GM12874 (cell line): ENCODE measurements at regions not wholly inside any gene's neighbourhood (a gene's known extent, or its start where the extent isn't known, plus 50 kb on each side); places are given as distances from the start of the nearest gene placed in this dataset.

Source experiments
- TF ChIP-seq, protein P1 (sequence below): IDR thresholded peaks from 2 replicates; pipeline ENCODE4 v1.5.1; 2011; ENCODE audit warnings: low read depth, mild to moderate bottlenecking, control low read depth, low read length, moderate library complexity; ENCODE audit not compliant: insufficient read depth

DNA sequence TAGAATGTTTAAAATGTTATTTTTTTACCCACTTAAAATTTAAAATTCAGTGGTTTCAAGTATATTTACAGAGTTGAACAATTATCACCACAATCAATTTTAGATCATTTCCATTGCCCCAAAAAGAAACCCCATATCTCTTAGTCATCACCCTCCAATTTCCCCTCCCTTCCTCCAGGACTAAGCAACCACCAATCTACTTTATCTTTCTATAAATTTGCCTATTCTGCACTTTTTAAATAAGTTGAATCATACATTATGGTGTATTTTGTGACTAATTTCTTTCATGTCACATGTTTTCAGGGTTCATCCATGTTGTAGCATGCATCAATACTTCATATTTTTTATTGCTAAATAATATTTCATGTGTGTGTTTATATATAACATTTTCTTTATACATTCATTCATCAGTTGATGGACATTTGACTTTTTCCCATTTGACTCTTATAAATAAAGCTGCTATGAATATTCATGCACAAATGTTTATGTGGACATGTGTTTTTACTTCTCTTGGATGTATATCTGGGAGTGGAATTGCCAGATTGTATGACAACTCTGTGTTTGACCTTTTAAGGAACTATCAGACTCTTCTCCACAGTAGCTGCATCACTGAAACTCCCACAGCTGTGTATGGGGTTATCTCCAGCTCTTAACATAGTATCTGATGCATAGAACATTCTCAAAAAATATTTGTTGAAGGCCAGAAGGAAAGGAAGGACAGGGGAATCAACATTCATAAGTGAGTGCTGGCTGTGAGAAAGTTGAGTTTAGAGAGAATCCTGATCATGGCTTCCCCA is 107.8 kb upstream of the OXGR1 start:
- TF ChIP-seq, protein P1, sequence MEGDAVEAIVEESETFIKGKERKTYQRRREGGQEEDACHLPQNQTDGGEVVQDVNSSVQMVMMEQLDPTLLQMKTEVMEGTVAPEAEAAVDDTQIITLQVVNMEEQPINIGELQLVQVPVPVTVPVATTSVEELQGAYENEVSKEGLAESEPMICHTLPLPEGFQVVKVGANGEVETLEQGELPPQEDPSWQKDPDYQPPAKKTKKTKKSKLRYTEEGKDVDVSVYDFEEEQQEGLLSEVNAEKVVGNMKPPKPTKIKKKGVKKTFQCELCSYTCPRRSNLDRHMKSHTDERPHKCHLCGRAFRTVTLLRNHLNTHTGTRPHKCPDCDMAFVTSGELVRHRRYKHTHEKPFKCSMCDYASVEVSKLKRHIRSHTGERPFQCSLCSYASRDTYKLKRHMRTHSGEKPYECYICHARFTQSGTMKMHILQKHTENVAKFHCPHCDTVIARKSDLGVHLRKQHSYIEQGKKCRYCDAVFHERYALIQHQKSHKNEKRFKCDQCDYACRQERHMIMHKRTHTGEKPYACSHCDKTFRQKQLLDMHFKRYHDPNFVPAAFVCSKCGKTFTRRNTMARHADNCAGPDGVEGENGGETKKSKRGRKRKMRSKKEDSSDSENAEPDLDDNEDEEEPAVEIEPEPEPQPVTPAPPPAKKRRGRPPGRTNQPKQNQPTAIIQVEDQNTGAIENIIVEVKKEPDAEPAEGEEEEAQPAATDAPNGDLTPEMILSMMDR = no peak

DNA sequence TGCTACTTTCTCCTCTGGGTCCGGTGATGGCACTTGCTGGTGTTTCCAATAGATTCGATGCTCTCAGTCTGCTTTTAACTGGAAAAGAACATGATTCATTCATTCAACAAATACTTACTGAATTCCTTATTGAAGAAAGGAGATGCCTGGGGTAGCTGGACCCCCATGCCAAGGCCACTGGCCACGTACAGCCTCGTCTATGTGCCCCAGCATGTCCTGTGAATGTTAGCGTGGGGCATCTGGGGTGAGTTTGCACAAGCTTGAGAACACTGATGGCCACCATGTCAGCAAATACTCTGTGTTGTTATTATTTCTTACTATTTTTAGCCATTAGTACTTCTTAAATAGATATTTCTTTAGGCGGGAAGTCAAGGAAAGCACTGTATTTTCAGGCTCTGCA is 112.0 kb upstream of the OXGR1 start:
- TF ChIP-seq, protein P1 = no peak

DNA sequence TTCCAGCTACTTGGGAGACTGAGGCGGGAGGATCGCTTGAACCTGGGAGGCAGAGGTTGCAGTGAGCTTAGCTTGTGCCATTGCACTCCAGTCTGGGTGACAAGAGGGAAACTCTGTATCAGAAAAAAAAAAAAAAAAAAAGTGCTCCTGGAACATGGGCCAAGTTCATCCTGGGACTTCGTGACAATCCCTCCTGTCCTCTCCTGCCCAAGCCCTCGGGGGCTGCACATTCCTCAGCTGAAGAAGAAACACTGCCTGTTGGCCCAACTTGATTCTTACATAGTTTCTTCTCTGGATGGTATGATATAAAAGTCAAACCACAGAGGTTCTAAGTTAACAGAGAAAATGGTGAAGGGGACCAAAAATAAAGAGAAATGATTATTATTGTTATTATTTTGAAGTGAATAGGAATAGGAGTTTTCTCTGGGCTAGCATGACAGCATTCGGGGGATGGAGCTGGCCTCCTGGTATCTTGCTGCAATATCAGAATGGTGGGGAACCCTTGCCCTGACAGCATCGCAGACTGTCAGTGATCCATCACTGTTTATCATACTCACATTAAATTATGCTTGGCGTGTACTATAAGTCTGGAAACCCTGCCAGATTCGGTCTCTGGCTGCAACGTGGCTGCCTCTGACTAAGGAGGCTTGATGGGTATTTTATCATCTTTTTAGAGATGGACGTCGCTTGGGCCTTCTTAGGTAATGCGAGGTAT is 113.7 kb upstream of the OXGR1 start:
- TF ChIP-seq, protein P1 = no peak

DNA sequence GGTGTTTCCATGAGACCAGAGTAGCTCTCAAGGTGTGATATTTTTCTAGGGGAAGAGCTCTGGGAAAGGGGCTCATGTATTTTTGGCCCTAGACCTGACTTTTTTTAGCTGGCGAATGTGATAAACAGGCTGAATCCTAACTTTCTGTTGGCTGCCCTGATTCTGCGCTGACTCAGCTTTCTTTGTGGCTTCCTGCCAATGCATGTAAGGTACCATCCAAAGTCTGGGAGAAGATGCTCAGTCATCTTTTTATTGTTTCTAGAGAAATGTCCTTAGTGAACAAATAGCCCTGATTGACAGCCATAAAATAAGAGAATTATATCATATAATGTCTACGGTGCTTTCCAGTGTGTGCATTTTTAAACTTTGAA is 113.6 kb upstream of the MBNL2 start:
- TF ChIP-seq, protein P1 = no peak

DNA sequence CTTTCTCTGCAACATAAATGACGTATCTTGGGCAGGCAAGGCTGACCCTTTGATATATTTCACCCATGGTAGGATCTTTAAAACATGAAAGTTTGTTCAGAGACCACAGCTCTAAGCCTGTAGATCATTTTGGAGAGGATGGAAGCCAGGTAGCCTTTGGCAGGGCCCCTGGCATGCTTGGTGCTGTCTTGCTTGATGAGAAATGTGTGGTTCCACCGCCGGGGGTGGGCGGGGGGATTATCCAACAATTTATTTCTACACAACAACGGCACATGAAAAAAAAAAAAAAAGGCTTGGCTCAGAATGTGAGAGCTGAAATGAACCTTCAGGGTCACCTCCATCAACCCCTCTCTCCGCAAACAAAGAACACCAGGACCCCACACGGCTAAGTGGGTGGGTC is 112.9 kb upstream of the MBNL2 start:
- TF ChIP-seq, protein P1 = no peak

DNA sequence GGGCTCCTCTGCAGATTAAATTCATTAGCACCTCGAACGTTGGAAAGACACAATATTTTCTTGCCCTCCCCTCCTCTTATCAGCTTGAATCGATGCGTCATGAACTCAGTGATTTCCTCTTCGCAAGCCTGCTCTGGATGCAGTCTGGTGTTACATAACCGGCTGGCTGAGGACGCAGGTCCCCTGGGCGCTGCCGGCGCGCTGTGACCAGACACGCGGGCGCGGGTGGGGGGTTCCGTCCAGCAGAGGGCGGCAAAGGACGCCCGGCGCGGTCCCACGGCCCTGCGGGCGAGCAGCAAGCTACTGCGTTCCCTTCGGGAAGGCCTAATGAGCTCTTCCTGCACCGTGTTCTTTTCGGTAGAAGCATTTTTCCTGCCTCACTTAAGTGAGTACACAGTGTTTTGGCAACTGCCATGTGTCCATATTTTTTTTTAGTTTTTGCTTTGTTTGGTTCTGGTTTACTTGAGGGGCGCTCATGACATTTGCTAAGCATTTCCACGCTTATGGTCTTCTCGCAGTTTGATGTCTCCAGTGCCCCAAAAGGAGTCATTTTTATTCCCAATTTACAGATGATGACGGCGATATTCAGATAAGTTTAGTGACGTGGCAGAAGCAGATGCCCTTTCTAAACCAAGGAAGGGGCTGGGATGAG is 112.2 kb upstream of the MBNL2 start:
- TF ChIP-seq, protein P1 = peak; percentile 95

DNA sequence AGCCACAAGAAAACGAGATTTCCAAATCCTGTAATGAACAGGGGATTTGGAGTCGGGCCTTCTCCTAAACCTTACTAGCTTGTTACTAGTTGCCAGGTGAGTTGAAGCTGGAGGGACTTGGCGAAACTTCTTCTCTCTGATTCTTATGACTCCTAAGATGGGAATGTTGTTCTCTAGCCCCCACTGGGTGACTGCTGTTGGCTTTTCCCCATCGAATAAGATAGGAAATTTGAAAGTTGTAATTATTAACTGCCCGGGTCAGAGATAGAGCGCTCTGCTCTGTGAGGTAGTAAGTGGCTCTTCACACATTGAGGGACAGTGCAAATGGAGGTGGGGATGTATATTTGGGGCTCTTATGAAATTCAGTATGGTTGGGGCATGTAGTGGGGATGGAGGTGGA is 111.2 kb upstream of the MBNL2 start:
- TF ChIP-seq, protein P1 = no peak
